CD4-positive, alpha-beta T cell treated with Interleukin-17A for 1 hour (primary cell): ENCODE measurements at regions not wholly inside any gene's neighbourhood (a gene's known extent, or its start where the extent isn't known, plus 50 kb on each side); places are given as distances from the start of the nearest gene placed in this dataset.
"Not testable (repeated sequence)": the region's sequence is repeated elsewhere in the genome, so short reads cannot be mapped to it uniquely, and the experiment has no call there.

Experiments used
- DNase-seq: peaks from one replicate; pipeline ENCODE4 v3.0.0-alpha.2; 2020

- DNase-seq: not testable (repeated sequence)
These were observed 276.5 kb downstream of the CD109 start for GRCh38 chr6:73972518-73972917.

- DNase-seq: no peak
These were observed 274.3 kb downstream of the CD109 start for GRCh38 chr6:73969971-73970970.

DNA sequence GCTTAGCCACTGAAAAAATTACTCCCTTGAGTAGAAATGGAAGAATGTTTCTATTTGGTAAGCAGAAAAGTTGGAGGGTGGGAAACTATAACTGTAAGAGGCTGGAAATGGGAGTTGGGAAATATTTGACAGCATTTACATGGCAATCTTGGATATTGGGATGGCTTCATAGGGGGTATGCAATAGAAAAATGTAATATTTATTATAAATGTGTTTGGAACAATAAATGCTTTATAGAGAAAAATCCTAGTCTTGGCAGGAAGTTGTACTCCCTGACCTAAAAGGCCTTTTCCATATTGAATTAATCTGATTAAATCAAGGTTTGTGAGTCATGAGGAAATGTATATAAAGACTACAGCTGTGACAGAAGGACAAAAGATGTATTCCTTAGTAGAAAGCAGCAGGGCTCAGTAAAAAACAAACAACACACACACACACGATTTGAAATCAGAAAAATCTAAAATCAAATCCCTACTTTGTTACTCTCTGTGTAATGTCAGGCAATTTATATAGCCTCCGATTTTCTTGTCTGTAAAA lies 272.3 kb downstream of the CD109 start:
- DNase-seq: no peak

GRCh38 chr6:73965539-73966029 lies 269.6 kb downstream of the CD109 start:
- DNase-seq: no peak

GRCh38 chr6:73964241-73964854 lies 268.3 kb downstream of the CD109 start:
- DNase-seq: no peak

GRCh38 chr6:73962884-73963283 lies 266.9 kb downstream of the CD109 start:
- DNase-seq: no peak

- DNase-seq: no peak
These were observed 260.3 kb downstream of the CD109 start for GRCh38 chr6:73956305-73956704.

- DNase-seq: no peak
These were observed 259.8 kb downstream of the CD109 start for GRCh38 chr6:73955800-73956199.

DNA sequence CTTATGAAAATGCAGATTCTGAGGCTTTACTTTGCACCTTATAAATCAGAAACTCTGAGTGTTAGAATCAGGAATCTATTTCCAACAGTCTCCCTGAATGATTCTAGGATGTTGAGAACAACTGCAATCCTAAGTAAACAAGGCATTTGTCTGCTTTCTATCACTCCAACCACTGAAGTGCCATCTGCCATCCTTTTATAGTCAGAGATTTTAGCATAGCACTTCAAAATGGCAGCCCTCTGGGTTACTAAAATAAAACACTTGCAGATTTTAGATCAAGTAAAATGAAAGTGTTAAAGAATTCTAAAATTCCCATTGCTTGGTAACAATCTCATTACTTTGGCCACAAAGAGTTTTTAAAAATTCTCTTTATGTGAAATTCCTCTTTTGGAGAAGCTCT lies 258.9 kb downstream of the CD109 start:
- no peak for DNase-seq

- no peak for DNase-seq
These were observed 255.2 kb downstream of the CD109 start for GRCh38 chr6:73951183-73951582.

DNA sequence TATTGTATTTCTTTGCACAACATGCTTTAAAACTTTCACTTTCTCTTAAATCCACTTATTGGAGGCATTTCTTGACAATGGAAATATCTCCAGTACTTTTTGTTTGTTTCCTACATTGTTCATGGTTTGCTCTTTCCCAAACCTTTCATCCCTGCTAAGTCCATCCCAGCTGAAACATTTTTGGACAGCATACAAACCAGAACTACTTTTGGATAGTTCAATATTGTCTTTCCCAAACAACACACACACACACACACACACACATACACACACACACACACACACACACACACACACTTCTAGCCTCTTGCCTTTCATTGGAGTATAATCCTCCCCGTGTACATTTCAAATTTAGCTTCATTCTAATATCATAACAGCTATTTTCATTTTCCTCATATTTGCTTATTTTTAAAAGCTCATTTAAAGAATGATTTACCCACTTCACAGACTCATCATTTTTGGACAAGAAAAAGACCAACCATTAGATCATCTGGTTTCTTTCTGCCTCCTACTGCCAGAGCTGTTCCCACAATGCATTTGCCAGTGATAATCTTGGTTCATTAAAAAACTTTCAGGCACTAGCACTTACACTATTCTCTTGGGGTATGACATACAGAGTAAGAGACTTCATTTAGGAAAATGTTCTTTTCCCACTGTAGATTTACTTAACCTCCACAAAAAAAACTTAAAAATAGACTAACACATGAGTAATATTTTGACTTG lies 248.1 kb downstream of the CD109 start:
- no peak for DNase-seq

- no peak for DNase-seq
These were observed 247.4 kb downstream of the CD109 start for GRCh38 chr6:73943411-73943810.

DNA sequence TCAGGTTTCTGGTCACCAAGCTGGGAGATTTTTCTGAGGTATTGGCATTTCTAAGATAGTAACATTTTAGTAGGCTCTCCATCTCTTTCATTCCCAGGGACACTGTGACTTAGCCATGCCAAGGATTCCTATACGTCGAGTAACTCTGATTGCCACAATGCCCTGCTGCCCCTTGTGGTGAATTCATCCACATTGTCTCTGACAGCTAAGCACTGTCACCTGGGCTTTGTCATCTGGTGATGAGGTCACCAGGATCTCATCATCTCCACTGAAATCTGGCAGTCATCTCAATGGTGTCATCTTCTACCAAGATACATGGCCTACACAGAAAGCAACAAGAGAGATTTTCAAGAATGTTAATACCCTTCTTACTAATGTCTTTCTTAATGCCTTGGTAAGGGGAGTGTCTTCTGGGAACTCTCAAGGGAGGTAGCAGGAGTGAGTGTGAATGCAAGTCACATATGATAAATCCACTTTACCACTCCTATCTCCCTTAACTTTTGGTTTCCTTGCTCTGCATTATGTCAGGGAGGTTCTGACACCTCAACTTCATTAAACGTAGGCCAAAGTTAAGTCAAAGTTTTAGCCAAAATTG lies 246.7 kb downstream of the CD109 start:
- DNase-seq: no peak

GRCh38 chr6:73941892-73942291 lies 245.9 kb downstream of the CD109 start:
- no peak for DNase-seq

- no peak for DNase-seq
These were observed 241.8 kb downstream of the CD109 start for GRCh38 chr6:73937805-73938204.

DNA sequence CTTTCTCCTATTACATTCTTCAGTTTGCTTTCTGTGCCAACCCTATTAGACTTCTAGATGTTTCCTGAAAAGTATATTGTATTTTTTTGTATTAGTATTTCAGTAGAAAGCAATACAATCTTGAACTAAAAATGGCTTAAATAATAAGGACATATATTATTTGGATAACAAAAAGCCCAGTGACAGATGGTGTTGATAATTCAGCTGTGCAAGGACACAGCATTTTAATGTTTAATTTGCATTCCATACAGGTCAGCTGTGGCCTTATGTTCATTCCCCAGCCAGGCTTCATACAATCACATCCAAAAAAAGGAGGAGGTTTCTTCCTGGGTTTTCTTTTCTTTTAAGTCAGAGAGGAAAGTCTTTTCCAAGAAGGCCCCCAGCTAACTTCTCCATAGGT lies 236.9 kb downstream of the CD109 start:
- no peak for DNase-seq

- no peak for DNase-seq
These were observed 233.4 kb downstream of the CD109 start for GRCh38 chr6:73929405-73929804.

DNA sequence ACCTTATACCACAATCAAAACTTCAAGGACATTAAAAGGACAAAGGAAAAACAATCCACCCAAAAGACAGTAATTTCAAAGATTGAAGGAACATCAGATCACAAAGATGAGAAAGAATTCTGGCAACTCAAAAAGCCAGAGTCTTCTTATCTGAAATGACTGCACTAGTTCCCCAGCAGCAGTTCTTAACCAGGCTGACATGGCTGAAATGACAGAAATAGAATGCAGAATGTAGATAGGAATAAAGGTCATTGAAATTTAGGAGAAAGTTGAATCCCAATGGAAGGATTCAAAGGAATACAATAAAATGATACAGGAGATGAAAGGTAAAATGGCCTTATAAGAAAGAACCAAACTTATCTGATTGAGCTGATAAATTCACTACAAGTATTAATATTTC lies 231.4 kb downstream of the CD109 start:
- no peak for DNase-seq

- DNase-seq: not testable (repeated sequence)
These were observed 229.7 kb downstream of the CD109 start for GRCh38 chr6:73925703-73926102.

- no peak for DNase-seq
These were observed 228.0 kb downstream of the CD109 start for GRCh38 chr6:73923905-73924485.

GRCh38 chr6:73903155-73903554 lies 207.2 kb downstream of the CD109 start:
- DNase-seq: no peak

GRCh38 chr6:73901986-73902385 lies 206.0 kb downstream of the CD109 start:
- no peak for DNase-seq
